ENCODE measurements at regions not wholly inside any gene's neighbourhood (a gene's known extent, or its start where the extent isn't known, plus 50 kb on each side); places are given as distances from the start of the nearest gene placed in this dataset.

GRCh38 chr3:177672252-177672911 is 475.1 kb upstream of the TBL1XR1 start:
- Histone ChIP-seq H3K4me2 (ENCODE audit: low read length) (no peak overlapping the region), H3F3A (ENCODE audit: control insufficient read depth, insufficient read depth) (no peaks in the 10 kb centered on the region), H3K9me3 (ENCODE audit: control insufficient read depth, insufficient read depth, low read length) (no peaks in the 10 kb centered on the region), H3K4me3 (ENCODE audit: low read length) (no peak overlapping the region), H3K4me1 (ENCODE audit: control insufficient read depth, low read length) (no peaks in the 10 kb centered on the region), H3K9me2 (replicated peaks; ENCODE audit: control insufficient read depth, low read length) (no peaks in the 10 kb centered on the region), H4K20me1 (ENCODE audit: control insufficient read depth, insufficient read depth, low read depth, low read length) (no peaks in the 10 kb centered on the region), H3K27me3 (ENCODE audit: control insufficient read depth, low read length) (no peaks in the 10 kb centered on the region), H3K27ac (ENCODE audit: low read depth, low read length) (no peak overlapping the region), H3K79me2 (ENCODE audit: control insufficient read depth, low read length) (no peaks in the 10 kb centered on the region), H3K36me3 (ENCODE audit: control insufficient read depth, low read length) (no peaks in the 10 kb centered on the region)
- TF ChIP-seq EZH2phosphoT487 (IDR thresholded peaks at IDR 0.05; ENCODE audit: borderline replicate concordance, low read length) (no peak), CTCF (IDR thresholded peaks at IDR 0.05; ENCODE audit: low read depth, low read length, poor library complexity, severe bottlenecking) (no peak)

- TF ChIP-seq CTCF (IDR thresholded peaks at IDR 0.05; ENCODE audit: low read depth, low read length, poor library complexity, severe bottlenecking) (no peak), EZH2phosphoT487 (IDR thresholded peaks at IDR 0.05; ENCODE audit: borderline replicate concordance, low read length) (no peak)
- no peaks in the 10 kb centered on the region for H3K27me3 ChIP-seq (ENCODE audit: control insufficient read depth, low read length)
- no peaks in the 10 kb centered on the region for H3K9me2 ChIP-seq (replicated peaks; ENCODE audit: control insufficient read depth, low read length)
- H3K27ac ChIP-seq (ENCODE audit: low read depth, low read length): no peak overlapping the region
- no peaks in the 10 kb centered on the region for H3K9me3 ChIP-seq (ENCODE audit: control insufficient read depth, insufficient read depth, low read length)
- H3K4me3 ChIP-seq (ENCODE audit: low read length): no peak overlapping the region
- H4K20me1 ChIP-seq (ENCODE audit: control insufficient read depth, insufficient read depth, low read depth, low read length): no peaks in the 10 kb centered on the region
- no peaks in the 10 kb centered on the region for H3K79me2 ChIP-seq (ENCODE audit: control insufficient read depth, low read length)
- no peak overlapping the region for H3K4me2 ChIP-seq (ENCODE audit: low read length)
- H3K36me3 ChIP-seq (ENCODE audit: control insufficient read depth, low read length): no peaks in the 10 kb centered on the region
- H3K4me1 ChIP-seq (ENCODE audit: control insufficient read depth, low read length): no peaks in the 10 kb centered on the region
- H3F3A ChIP-seq (ENCODE audit: control insufficient read depth, insufficient read depth): no peaks in the 10 kb centered on the region
Observed at GRCh38 chr3:177673112-177673914, 476.0 kb upstream of the TBL1XR1 start.

GRCh38 chr3:177674186-177674585 is 476.9 kb upstream of the TBL1XR1 start:
- no peak overlapping the region for H3K4me3 ChIP-seq (ENCODE audit: low read length)
- H3K36me3 ChIP-seq (ENCODE audit: control insufficient read depth, low read length): no peaks in the 10 kb centered on the region
- H3K79me2 ChIP-seq (ENCODE audit: control insufficient read depth, low read length): no peaks in the 10 kb centered on the region
- H3F3A ChIP-seq (ENCODE audit: control insufficient read depth, insufficient read depth): no peaks in the 10 kb centered on the region
- no peak overlapping the region for H3K4me2 ChIP-seq (ENCODE audit: low read length)
- H4K20me1 ChIP-seq (ENCODE audit: control insufficient read depth, insufficient read depth, low read depth, low read length): no peaks in the 10 kb centered on the region
- TF ChIP-seq EZH2phosphoT487 (IDR thresholded peaks at IDR 0.05; ENCODE audit: borderline replicate concordance, low read length) (no peak), CTCF (IDR thresholded peaks at IDR 0.05; ENCODE audit: low read depth, low read length, poor library complexity, severe bottlenecking) (no peak)
- H3K9me3 ChIP-seq (ENCODE audit: control insufficient read depth, insufficient read depth, low read length): no peaks in the 10 kb centered on the region
- no peaks in the 10 kb centered on the region for H3K27me3 ChIP-seq (ENCODE audit: control insufficient read depth, low read length)
- no peaks in the 10 kb centered on the region for H3K4me1 ChIP-seq (ENCODE audit: control insufficient read depth, low read length)
- no peak overlapping the region for H3K27ac ChIP-seq (ENCODE audit: low read depth, low read length)
- H3K9me2 ChIP-seq (replicated peaks; ENCODE audit: control insufficient read depth, low read length): no peaks in the 10 kb centered on the region
